ENCODE measurements at regions not wholly inside any gene's neighbourhood (a gene's known extent, or its start where the extent isn't known, plus 50 kb on each side); places are given as distances from the start of the nearest gene placed in this dataset.

DNA sequence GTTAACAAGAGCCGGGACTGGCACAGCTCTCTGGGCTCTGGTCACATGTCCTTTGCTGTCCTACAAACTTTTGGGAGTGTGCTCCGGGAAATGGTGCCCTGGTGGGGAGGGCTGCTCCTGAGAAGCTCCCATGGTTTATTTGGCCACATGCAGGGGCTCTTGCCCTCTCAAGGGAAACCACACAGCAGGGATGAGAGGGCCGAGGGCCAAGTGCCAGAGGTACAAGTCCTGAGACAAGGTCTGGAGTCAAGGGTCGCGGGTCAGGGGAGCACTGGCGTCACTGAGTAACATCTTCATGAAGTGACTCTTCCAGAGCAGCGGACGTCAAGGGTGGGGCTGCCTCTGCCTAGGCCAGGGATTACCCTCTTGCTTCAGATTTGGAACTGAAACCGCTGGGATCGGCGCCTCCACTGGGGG, 1160.6 kb downstream of the TBC1D22A start:
- H3K4me1 Mint-ChIP-seq = no peaks in the 10 kb centered on the region; the same call in 2 of the 3 replicates

More for the DNA sequence above, 1160.6 kb downstream of the TBC1D22A start:
- no peaks in the 10 kb centered on the region for H3F3A ChIP-seq (replicated peaks; ENCODE audit: low read depth)
- H3K79me2 ChIP-seq (replicated peaks; ENCODE audit: insufficient read depth) = no peaks in the 10 kb centered on the region
- no peaks in the 10 kb centered on the region for H3K9me2 ChIP-seq (ENCODE audit: insufficient read depth)
- no peak overlapping the region for H2AFZ ChIP-seq
- no peaks in the 10 kb centered on the region for H4K20me1 ChIP-seq (replicated peaks; ENCODE audit: insufficient read depth)
- Mint-ChIP-seq H3K27ac (no peak overlapping the region), H3K27me3 (ENCODE audit: insufficient read depth, low read depth, poor library complexity) (peaks cover 4% of the 10 kb centered on the region), H3K9me3 (peaks cover 95% of the 10 kb centered on the region), H3K4me3 (no peak overlapping the region), H3K36me3 (ENCODE audit: low read depth) (peaks cover 29% of the 10 kb centered on the region)
- no peaks in the 10 kb centered on the region for H3K4me1 ChIP-seq (ENCODE audit: insufficient read depth)
- TF ChIP-seq JUNB (IDR thresholded peaks at IDR 0.05; ENCODE audit: unreplicated experiment) = no peak
- no peak for TF ChIP-seq EZH2 (IDR thresholded peaks at IDR 0.05; ENCODE audit: low read depth, unreplicated experiment)
- TF ChIP-seq, protein P1, sequence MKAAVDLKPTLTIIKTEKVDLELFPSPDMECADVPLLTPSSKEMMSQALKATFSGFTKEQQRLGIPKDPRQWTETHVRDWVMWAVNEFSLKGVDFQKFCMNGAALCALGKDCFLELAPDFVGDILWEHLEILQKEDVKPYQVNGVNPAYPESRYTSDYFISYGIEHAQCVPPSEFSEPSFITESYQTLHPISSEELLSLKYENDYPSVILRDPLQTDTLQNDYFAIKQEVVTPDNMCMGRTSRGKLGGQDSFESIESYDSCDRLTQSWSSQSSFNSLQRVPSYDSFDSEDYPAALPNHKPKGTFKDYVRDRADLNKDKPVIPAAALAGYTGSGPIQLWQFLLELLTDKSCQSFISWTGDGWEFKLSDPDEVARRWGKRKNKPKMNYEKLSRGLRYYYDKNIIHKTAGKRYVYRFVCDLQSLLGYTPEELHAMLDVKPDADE (IDR thresholded peaks at IDR 0.05) = no peak
- no peak for TF ChIP-seq ZNF462 (CRISPR knock-in tag; IDR thresholded peaks at IDR 0.05)
- TF ChIP-seq EZH2phosphoT487 (IDR thresholded peaks at IDR 0.05; ENCODE audit: unreplicated experiment) = no peak
- TF ChIP-seq POLR2AphosphoS5 (IDR thresholded peaks at IDR 0.05; ENCODE audit: low read depth) = no peak
- TF ChIP-seq, protein P2, sequence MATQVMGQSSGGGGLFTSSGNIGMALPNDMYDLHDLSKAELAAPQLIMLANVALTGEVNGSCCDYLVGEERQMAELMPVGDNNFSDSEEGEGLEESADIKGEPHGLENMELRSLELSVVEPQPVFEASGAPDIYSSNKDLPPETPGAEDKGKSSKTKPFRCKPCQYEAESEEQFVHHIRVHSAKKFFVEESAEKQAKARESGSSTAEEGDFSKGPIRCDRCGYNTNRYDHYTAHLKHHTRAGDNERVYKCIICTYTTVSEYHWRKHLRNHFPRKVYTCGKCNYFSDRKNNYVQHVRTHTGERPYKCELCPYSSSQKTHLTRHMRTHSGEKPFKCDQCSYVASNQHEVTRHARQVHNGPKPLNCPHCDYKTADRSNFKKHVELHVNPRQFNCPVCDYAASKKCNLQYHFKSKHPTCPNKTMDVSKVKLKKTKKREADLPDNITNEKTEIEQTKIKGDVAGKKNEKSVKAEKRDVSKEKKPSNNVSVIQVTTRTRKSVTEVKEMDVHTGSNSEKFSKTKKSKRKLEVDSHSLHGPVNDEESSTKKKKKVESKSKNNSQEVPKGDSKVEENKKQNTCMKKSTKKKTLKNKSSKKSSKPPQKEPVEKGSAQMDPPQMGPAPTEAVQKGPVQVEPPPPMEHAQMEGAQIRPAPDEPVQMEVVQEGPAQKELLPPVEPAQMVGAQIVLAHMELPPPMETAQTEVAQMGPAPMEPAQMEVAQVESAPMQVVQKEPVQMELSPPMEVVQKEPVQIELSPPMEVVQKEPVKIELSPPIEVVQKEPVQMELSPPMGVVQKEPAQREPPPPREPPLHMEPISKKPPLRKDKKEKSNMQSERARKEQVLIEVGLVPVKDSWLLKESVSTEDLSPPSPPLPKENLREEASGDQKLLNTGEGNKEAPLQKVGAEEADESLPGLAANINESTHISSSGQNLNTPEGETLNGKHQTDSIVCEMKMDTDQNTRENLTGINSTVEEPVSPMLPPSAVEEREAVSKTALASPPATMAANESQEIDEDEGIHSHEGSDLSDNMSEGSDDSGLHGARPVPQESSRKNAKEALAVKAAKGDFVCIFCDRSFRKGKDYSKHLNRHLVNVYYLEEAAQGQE (IDR thresholded peaks at IDR 0.05; ENCODE audit: unreplicated experiment) = no peak
- TF ChIP-seq ZNF331 (CRISPR knock-in tag; IDR thresholded peaks at IDR 0.05; ENCODE audit: low read depth) = no peak
- no peak for TF ChIP-seq CREB1 (CRISPR knock-in tag; IDR thresholded peaks at IDR 0.05; ENCODE audit: low read depth)
- no peak overlapping the region for H3K4me2 ChIP-seq
- H3K4me3 ChIP-seq = no peak overlapping the region
- DNase-seq (ENCODE audit: low spot score) (no peak), ATAC-seq (no peak)
- no peak overlapping the region for H3K27ac ChIP-seq (ENCODE audit: low read depth)
- no peaks in the 10 kb centered on the region for H3K27me3 ChIP-seq (ENCODE audit: insufficient read depth)
- H3K36me3 ChIP-seq (ENCODE audit: insufficient read depth) = no peaks in the 10 kb centered on the region; the same call in 1 of the 2 replicates

Measured in GM23338 (cell line).